ENCODE measurements at regions not wholly inside any gene's neighbourhood (a gene's known extent, or its start where the extent isn't known, plus 50 kb on each side); places are given as distances from the start of the nearest gene placed in this dataset.

DNA sequence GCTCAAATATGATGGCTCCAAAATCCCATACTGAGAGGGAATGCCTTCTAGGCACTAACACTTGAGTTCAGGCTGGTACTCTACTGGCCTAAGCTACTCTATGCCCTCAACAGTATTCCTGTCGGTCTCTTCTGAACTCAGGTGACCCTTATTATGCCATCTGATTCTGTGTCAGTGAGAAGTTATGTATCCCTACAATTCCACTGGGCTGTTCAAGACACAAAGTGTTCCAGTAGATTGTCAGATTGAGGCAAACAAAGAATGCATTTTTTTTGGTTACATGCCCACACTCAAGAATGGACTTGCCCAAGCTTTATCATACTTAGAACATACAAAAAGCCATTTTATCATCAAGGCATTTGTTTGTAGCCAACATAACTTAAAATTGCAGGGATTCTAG lies 553.8 kb upstream of the PRMT6 start:
- Histone ChIP-seq H3K27me3 (replicated peaks; ENCODE audit: insufficient read depth, low read depth, low read length, poor library complexity) (no peaks in the 10 kb centered on the region), H3K36me3 (ENCODE audit: insufficient read depth, low read length, poor library complexity, severe bottlenecking) (no peaks in the 10 kb centered on the region), H3K27ac (ENCODE audit: low read depth, low read length, poor library complexity, severe bottlenecking) (no peak overlapping the region), H3K4me1 (ENCODE audit: insufficient read depth, low read length, poor library complexity, severe bottlenecking) (peaks cover 11% of the 10 kb centered on the region), H3K4me3 (ENCODE audit: low read depth, low read length, poor library complexity, severe bottlenecking) (no peak overlapping the region), H3K9me3 (ENCODE audit: low read depth, low read length, poor library complexity, severe bottlenecking) (no peaks in the 10 kb centered on the region)
- ChIA-PET POLR2A (ENCODE audit: low non-redundant PET) (no interaction called here), CTCF (no interaction called here)
- DNase-seq (ENCODE audit: low spot score) = no peak
- no peak for TF ChIP-seq EZH2 (IDR thresholded peaks at IDR 0.05; ENCODE audit: borderline replicate concordance, low read depth, low read length, poor library complexity, severe bottlenecking)
- TF ChIP-seq, protein P1, sequence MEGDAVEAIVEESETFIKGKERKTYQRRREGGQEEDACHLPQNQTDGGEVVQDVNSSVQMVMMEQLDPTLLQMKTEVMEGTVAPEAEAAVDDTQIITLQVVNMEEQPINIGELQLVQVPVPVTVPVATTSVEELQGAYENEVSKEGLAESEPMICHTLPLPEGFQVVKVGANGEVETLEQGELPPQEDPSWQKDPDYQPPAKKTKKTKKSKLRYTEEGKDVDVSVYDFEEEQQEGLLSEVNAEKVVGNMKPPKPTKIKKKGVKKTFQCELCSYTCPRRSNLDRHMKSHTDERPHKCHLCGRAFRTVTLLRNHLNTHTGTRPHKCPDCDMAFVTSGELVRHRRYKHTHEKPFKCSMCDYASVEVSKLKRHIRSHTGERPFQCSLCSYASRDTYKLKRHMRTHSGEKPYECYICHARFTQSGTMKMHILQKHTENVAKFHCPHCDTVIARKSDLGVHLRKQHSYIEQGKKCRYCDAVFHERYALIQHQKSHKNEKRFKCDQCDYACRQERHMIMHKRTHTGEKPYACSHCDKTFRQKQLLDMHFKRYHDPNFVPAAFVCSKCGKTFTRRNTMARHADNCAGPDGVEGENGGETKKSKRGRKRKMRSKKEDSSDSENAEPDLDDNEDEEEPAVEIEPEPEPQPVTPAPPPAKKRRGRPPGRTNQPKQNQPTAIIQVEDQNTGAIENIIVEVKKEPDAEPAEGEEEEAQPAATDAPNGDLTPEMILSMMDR (conservative IDR thresholded peaks at IDR 0.05; ENCODE audit: low read depth, low read length) = no peak
- BruUV-seq (replicated peaks) = no TSS peak
- intact Hi-C loops (cut with micrococcal nuclease; ENCODE audit: unreplicated experiment) = no loop called here

DNA sequence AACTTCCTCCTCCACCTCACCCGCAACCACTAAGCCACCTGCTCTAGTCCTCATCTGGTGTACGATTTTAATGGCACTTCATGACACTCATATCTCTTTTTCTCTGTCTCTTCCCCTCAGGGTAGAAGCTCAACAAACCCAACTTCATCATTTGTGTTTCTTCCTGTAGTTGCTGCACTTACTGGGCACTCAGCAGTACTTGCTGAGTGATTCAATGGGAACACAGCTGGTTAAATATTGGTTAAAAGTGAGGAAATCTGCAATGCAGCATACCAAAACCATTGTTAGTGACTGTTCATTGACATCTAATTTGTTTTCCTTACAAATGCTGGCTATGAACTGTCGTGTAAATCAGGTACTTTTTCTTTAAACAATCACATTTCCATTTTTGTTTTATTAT lies 541.1 kb upstream of the PRMT6 start:
- BruUV-seq (replicated peaks) = no TSS peak
- Histone ChIP-seq H3K9me3 (ENCODE audit: low read depth, low read length, poor library complexity, severe bottlenecking) (no peaks in the 10 kb centered on the region), H3K4me3 (ENCODE audit: low read depth, low read length, poor library complexity, severe bottlenecking) (no peak overlapping the region), H3K27ac (ENCODE audit: low read depth, low read length, poor library complexity, severe bottlenecking) (no peak overlapping the region), H3K36me3 (ENCODE audit: insufficient read depth, low read length, poor library complexity, severe bottlenecking) (no peaks in the 10 kb centered on the region), H3K4me1 (ENCODE audit: insufficient read depth, low read length, poor library complexity, severe bottlenecking) (no peaks in the 10 kb centered on the region), H3K27me3 (replicated peaks; ENCODE audit: insufficient read depth, low read depth, low read length, poor library complexity) (no peaks in the 10 kb centered on the region)
- TF ChIP-seq EZH2 (IDR thresholded peaks at IDR 0.05; ENCODE audit: borderline replicate concordance, low read depth, low read length, poor library complexity, severe bottlenecking) = no peak
- TF ChIP-seq, protein P1 (conservative IDR thresholded peaks at IDR 0.05; ENCODE audit: low read depth, low read length) = no peak
- ChIA-PET POLR2A (ENCODE audit: low non-redundant PET) (no interaction called here), CTCF (no interaction called here)
- DNase-seq (ENCODE audit: low spot score) = no peak
- intact Hi-C loops (cut with micrococcal nuclease; ENCODE audit: unreplicated experiment) = no loop called here

DNA sequence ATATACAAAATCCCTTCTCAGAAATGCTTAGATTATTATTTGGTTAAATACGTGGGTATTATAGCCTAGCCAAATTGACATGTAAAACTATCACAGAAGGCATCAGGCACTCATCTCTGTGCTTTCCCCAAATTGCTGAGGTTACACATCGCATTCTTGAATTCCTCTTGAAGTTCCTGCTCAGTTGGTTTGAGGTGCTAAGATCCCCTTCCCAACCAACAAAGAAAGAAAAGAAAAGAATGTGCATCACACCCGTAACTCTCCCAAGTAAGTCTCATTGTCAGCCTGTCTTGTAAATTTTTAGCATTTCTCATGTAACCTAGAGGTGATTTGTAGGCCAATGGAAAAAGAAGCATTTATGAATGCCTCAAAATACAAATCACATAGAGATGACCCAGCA lies 539.2 kb upstream of the PRMT6 start:
- no peak for DNase-seq (ENCODE audit: low spot score)
- H3K27me3 ChIP-seq (replicated peaks; ENCODE audit: insufficient read depth, low read depth, low read length, poor library complexity) = no peaks in the 10 kb centered on the region
- CTCF ChIA-PET = no interaction called here
- no peaks in the 10 kb centered on the region for H3K9me3 ChIP-seq (ENCODE audit: low read depth, low read length, poor library complexity, severe bottlenecking)
- H3K4me3 ChIP-seq (ENCODE audit: low read depth, low read length, poor library complexity, severe bottlenecking) = no peak overlapping the region
- intact Hi-C loops (cut with micrococcal nuclease; ENCODE audit: unreplicated experiment) = no loop called here
- POLR2A ChIA-PET (ENCODE audit: low non-redundant PET) = no interaction called here
- no peaks in the 10 kb centered on the region for H3K4me1 ChIP-seq (ENCODE audit: insufficient read depth, low read length, poor library complexity, severe bottlenecking)
- BruUV-seq (replicated peaks) = no TSS peak
- TF ChIP-seq, protein P1 (conservative IDR thresholded peaks at IDR 0.05; ENCODE audit: low read depth, low read length) = no peak
- no peaks in the 10 kb centered on the region for H3K36me3 ChIP-seq (ENCODE audit: insufficient read depth, low read length, poor library complexity, severe bottlenecking)
- H3K27ac ChIP-seq (ENCODE audit: low read depth, low read length, poor library complexity, severe bottlenecking) = no peak overlapping the region

All from A673 (cell line).